Activated CD4-positive, alpha-beta T cell treated with anti-CD3 and anti-CD28 coated beads, Interleukin-2, Interleukin-6, amounts not matched to agents 100 ng/mL and 50 ng/mL, durations not matched to agents 16 hours and 8 hours (primary cell): ENCODE measurements at regions not wholly inside any gene's neighbourhood (a gene's known extent, or its start where the extent isn't known, plus 50 kb on each side); places are given as distances from the start of the nearest gene placed in this dataset.
"Not testable (repeated sequence)": the region's sequence is repeated elsewhere in the genome, so short reads cannot be mapped to it uniquely, and the experiment has no call there.

Source experiments
- DNase-seq: peaks from one replicate; pipeline ENCODE4 v3.0.0-alpha.2; 2020

- no peak for DNase-seq
These were observed 158.4 kb upstream of the RASSF8 start for GRCh38 chr12:25800101-25800500.

DNA sequence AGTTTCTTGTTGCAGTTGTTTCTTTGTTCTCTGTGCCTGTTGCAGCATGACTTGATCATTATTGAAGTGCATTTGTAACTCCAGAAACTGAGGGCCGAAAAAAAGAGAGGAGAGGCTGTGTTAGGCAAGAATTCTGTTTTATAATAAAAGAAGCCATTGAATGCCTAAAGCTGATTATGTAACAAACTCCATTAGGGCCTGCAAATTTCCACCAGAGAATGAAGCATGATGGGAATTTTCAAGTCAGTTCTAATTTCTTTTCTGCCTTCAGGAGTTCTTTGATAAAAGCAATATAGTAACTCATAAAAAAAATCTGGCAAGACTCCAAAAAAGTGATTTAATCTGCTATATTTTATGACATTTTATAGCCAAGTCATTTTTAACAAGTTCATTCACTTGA lies 156.7 kb upstream of the RASSF8 start:
- DNase-seq: no peak

DNA sequence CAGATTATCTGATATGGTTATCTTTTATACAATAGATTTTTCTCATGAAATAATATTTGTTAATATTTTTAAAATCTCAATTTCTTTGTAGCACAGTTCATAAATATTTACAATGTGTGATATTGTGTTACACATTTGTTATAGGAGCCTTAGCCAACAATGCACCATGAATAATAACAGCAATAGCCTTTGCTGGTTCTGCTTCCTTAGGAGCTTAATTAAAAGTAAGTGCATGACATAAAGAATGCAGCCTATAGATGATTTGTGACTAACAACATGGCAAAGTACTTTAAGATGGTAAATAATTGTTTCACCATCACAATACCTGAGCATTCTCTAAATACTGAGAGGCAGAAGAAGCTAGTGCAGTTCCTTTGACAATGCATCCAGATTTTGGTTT lies 156.3 kb upstream of the RASSF8 start:
- no peak for DNase-seq

DNA sequence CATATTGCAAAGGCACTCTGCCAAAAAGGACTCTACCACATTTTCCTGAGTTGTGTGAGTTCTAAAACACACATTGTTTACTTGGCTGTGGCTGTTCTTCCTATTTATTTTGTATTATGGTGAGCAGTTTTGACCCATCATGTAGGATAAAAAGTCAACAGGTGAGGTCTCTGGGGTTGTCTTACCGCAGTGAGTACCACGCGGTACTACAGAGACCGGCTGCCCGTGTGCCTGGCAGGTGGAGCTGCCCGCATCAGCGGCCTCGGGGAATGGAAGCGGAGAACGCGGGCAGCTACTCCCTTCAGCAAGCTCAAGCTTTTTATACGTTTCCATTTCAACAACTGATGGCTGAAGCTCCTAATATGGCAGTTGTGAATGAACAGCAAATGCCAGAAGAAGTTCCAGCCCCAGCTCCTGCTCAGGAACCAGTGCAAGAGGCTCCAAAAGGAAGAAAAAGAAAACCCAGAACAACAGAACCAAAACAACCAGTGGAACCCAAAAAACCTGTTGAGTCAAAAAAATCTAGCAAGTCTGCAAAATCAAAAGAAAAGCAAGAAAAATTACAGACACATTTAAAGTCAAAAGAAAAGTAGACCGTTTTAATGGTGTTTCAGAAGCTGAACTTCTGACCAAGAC lies 155.3 kb upstream of the RASSF8 start:
- not testable (repeated sequence) for DNase-seq

- DNase-seq: not testable (repeated sequence)
These were observed 154.2 kb upstream of the RASSF8 start for GRCh38 chr12:25804286-25804685.

GRCh38 chr12:25806271-25806670 lies 152.2 kb upstream of the RASSF8 start:
- DNase-seq: peak; percentile 61

- no peak for DNase-seq
These were observed 149.9 kb upstream of the RASSF8 start for GRCh38 chr12:25808604-25809003.

DNA sequence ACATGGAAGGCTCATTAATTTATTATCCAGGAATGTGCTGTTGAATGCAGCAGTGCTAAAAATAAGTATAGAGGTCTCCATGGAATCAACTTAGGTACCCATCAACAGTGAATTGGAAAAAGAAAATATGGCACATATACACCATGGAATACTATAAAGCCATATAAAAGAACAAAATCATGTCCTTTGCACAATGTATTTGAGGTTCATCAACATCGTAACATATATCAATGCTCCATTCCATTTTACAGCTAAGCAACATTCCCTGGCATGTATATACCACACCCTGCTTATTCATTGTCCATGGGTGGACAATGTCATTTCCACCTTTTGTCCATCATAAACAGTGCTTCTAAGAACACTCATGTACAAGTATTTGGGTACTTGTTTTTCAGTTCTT lies 147.8 kb upstream of the RASSF8 start:
- DNase-seq: no peak

- DNase-seq: peak; percentile 8
These were observed 146.8 kb upstream of the RASSF8 start for GRCh38 chr12:25811656-25812126.

- no peak for DNase-seq
These were observed 146.2 kb upstream of the RASSF8 start for GRCh38 chr12:25812295-25812694.

GRCh38 chr12:25813843-25814242 lies 144.6 kb upstream of the RASSF8 start:
- DNase-seq: no peak

- DNase-seq: no peak
These were observed 141.8 kb upstream of the RASSF8 start for GRCh38 chr12:25816637-25817036.

DNA sequence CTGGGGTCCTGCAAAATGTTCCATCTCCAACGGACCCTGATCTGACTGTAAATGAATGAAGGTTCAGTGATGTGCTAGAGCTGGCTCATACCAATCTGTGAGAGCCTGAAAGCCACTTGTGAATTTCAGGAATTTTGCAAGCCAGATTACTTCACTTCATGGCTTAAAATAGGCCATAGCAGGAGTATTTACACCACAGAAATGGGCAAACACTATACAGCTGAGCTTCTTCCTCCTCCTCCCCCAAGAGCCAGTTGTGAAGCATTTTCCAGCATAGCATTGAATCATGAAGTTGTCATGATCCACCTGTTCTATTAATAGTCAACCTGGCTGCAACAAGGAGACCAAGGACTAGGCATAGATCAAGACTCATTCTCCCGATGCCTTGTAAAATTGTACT lies 141.3 kb upstream of the RASSF8 start:
- DNase-seq: no peak

DNA sequence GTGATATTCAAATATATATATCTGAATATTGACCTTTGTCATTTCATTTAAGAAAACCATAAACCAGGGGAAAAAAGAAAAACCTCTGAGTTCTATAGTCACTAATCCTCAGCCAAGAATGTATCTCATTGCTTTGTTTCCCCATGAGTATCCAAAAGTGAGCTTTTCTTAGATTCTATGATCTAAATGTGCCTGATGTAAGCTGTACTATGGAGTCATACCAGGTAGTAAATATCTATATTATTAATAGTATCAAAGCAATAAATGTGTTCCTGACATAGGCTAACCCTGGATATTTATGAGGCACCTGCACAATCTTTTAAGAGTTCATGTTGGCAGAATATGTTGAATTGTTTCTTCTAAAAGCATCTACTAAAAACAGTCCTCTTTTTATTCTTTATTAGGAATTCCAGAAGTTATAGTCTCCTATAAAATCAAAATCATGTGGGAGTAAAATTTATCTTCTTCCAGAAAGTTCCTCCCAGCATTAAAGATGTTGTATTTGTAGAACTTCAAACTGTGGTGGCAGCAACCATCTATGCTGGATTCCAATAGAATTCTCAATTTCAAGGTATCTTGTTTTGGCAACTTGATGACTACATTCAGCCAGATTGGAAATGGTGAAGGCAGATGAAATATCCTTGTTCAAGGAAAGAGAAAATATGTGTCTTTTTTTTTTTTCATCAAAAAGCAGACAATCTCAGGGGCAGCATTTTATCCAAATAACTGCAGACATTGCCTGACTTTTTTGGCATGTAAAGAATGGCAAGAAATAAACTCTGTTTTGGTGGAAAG lies 139.7 kb upstream of the RASSF8 start:
- DNase-seq: no peak

DNA sequence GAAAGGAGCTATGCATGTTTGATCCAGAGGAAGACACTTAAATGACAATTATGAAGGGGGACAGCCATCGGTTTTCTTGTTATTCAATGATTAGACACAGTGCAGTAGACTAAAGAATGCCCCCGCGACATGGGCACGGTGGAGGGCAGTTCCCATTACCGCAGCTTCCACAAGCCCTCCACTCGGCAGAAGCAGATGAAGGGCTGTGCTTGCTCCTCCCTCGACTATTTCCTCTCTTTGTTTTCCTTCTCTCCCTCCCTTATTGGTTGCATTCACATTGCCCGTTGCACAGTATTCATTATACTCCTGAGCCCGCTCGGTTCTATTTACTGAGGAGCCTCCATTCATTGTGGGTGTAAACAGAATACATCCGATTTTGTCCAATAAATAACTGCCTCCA lies 138.8 kb upstream of the RASSF8 start:
- no peak for DNase-seq

- no peak for DNase-seq
These were observed 136.2 kb upstream of the RASSF8 start for GRCh38 chr12:25822281-25822680.

- DNase-seq: no peak
These were observed 133.7 kb upstream of the RASSF8 start for GRCh38 chr12:25824734-25825133.

- no peak for DNase-seq
These were observed 133.0 kb upstream of the RASSF8 start for GRCh38 chr12:25825446-25825845.

DNA sequence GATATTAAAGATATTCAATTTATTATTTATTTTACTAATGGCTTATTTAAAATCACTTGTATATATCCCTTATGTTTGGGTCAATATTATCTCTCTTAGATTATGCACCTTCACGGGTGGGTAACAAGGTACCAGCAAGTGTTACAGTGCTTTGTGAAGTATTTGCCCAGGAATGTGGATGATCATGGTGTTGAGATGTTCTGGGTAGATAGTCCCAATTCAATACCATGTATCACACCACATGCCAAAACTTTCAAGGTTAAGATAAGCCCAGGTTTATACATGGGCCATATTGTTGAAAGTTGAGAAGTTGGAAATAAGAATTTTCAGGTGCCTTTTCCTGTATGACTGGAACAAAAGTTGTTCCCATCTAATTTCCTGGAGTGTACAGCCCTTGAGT lies 131.3 kb upstream of the RASSF8 start:
- DNase-seq: no peak

DNA sequence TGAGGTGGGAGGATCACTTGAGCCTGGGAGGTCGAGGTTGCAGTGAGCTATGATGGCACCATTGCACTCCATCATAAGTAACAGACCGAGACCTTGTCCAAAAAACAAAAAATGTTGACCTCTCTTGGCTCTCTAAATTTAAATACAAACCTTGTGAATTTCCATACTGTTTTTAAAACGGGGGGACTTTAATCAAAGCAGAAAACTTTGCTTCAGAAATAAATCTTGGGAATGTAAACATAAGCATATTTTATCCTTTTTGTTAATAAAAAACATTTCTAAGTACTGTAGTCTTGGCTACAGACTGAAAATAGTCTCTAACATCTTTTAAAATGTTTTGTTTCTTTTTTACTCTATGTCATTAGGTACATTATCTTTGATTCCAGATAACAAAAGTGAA lies 130.7 kb upstream of the RASSF8 start:
- no peak for DNase-seq

GRCh38 chr12:25828188-25828587 lies 130.3 kb upstream of the RASSF8 start:
- no peak for DNase-seq

DNA sequence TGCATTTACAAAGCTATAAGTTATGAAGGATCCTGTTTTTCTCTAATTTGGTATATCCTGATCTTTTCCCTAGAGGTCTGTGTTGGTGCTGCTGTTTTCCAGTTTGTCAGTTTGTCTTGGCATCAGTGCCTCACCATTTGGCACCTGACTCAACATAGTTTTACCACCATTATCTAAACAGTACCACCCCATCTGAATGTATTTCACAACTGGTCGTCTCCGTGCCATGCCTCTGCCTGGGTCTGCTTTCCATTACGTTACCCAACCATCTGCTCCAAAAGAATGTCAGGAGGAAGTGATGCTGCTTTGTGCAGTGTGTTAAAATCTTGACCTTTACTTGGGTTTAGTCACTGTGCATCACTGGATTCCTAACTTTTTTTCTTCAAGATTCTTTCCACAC lies 129.3 kb upstream of the RASSF8 start:
- DNase-seq: no peak

DNA sequence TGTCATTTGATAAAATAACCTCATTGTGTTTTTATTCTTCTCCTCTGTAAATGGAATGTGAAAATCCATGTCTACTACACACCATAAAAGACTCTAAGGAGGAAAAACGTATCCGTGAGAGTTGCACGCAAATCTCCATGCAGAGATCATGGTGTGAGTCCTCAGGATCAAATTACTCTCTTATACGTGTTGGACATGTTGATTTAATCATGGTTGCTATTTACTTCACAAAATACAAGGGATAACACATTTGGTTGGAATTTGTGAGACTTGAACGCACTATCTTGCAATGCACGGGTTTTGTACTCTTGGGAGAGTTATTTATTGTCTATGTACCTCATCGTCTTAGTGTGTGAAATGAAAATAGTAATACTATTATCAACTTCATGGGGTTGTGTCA lies 128.0 kb upstream of the RASSF8 start:
- DNase-seq: no peak

- no peak for DNase-seq
These were observed 124.8 kb upstream of the RASSF8 start for GRCh38 chr12:25833657-25834056.

GRCh38 chr12:25835385-25835784 lies 123.1 kb upstream of the RASSF8 start:
- DNase-seq: no peak
